Neural crest cell (in vitro differentiated cells): ENCODE measurements at regions not wholly inside any gene's neighbourhood (a gene's known extent, or its start where the extent isn't known, plus 50 kb on each side); places are given as distances from the start of the nearest gene placed in this dataset.

Source experiments
- DNase-seq: peaks from one replicate; pipeline ENCODE4 v3.0.0; 2021; ENCODE audit warnings: low read depth, mixed read lengths, low spot score
- H3K27ac Mint-ChIP-seq: one replicate; pipeline ENCODE4 v1.8.0; 2021; ENCODE audit warnings: mild to moderate bottlenecking, mixed read lengths; ENCODE audit not compliant: unreplicated experiment
- H3K27me3 Mint-ChIP-seq: 2 replicates; pipeline ENCODE4 v1.8.0; 2021; ENCODE audit warnings: low read depth, mild to moderate bottlenecking, mixed read lengths
- H3K36me3 Mint-ChIP-seq: 2 replicates; pipeline ENCODE4 v1.8.0; 2021; ENCODE audit warnings: low read depth, mild to moderate bottlenecking, mixed read lengths
- H3K4me1 Mint-ChIP-seq: 2 replicates; pipeline ENCODE4 v1.8.0; 2021; ENCODE audit warnings: mixed read lengths
- H3K4me3 Mint-ChIP-seq: one replicate; pipeline ENCODE4 v1.8.0; 2021; ENCODE audit warnings: mild to moderate bottlenecking, mixed read lengths
- H3K9me3 Mint-ChIP-seq: 2 replicates; pipeline ENCODE4 v1.8.0; 2021; ENCODE audit warnings: mixed read lengths
- TF ChIP-seq, protein P1 (sequence below): fragments of 200-600 bp; sonication (generic); conservative IDR thresholded peaks from 2 replicates; pipeline ENCODE4 v1.5.0; 2021; ENCODE audit warnings: antibody characterized with exemption, mild to moderate bottlenecking

DNA sequence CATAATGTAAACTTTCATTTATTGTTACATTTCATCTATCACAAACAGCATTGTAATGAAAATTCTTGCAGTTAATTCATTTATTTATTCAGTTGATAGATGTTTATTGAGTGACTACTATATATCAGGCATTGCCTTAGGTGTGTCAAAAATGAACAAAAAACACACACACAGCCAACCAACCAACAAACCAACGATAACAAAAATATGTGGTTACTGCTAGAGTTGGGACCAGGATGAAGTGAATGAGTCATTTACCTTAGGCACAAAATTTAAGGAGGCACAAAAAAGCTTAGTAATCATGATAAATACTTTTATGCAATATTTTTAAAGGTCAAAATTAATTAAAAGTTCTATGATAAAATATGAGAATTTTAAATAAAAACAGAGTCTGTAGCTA is 223.4 kb downstream of the CSNK1G3 start:
- no peaks in the 10 kb centered on the region for H3K4me1 Mint-ChIP-seq
- H3K4me3 Mint-ChIP-seq, result no peak overlapping the region

DNA sequence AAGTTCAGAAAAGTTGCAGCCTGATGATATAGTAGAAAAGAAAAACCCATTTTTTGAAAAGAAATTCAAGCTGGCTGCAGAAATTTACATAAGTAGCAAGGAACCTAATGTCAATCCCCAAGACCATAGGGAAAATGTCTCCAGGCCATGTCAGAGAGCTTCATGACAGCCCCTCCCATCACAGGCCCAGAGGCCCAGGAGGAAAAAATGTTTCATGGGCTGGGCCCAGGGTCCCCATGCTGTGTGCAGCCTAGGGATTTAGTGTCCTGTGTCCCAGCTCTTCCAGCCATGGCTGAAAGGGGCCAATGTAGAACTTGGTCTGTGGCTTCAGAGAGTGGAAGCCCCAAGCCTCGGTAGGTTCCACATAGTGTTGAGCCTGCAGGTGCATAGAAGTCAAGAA is 220.3 kb downstream of the CSNK1G3 start:
- DNase-seq, result no peak
- Mint-ChIP-seq H3K36me3 (peaks cover 39% of the 10 kb centered on the region), H3K4me3 (no peak overlapping the region), H3K27me3 (no peaks in the 10 kb centered on the region), H3K4me1 (no peaks in the 10 kb centered on the region), H3K27ac (no peak overlapping the region), H3K9me3 (peaks cover 40% of the 10 kb centered on the region)
- TF ChIP-seq, protein P1, sequence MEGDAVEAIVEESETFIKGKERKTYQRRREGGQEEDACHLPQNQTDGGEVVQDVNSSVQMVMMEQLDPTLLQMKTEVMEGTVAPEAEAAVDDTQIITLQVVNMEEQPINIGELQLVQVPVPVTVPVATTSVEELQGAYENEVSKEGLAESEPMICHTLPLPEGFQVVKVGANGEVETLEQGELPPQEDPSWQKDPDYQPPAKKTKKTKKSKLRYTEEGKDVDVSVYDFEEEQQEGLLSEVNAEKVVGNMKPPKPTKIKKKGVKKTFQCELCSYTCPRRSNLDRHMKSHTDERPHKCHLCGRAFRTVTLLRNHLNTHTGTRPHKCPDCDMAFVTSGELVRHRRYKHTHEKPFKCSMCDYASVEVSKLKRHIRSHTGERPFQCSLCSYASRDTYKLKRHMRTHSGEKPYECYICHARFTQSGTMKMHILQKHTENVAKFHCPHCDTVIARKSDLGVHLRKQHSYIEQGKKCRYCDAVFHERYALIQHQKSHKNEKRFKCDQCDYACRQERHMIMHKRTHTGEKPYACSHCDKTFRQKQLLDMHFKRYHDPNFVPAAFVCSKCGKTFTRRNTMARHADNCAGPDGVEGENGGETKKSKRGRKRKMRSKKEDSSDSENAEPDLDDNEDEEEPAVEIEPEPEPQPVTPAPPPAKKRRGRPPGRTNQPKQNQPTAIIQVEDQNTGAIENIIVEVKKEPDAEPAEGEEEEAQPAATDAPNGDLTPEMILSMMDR, result no peak

More for the DNA sequence above, 223.4 kb downstream of the CSNK1G3 start:
- TF ChIP-seq, protein P1, result no peak
- Mint-ChIP-seq H3K36me3 (peaks cover 29% of the 10 kb centered on the region), H3K27ac (no peak overlapping the region), H3K27me3 (no peaks in the 10 kb centered on the region), H3K9me3 (peaks cover 23% of the 10 kb centered on the region)
- DNase-seq, result no peak

DNA sequence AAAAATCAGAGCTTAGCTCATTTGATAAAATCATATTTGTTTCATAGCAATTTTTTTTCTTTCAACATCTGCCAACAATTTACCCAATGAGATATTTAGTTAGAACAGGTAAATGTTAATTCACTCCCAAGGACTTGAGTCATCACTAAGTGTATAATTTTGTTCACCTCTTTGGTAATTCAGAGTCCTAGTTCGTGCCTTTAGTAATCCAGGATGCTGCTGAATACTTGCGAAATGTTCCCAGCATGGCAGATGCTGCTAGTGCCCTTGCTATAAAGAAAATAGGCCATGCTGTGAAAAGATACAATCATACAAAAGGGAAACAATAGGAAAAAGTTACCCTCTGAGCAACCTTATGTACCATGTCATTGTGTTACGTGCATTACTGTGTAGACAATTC is 210.5 kb downstream of the CSNK1G3 start:
- H3K27me3 Mint-ChIP-seq, result no peaks in the 10 kb centered on the region
- DNase-seq, result no peak
- TF ChIP-seq, protein P1, result no peak
- peaks cover 16% of the 10 kb centered on the region for H3K9me3 Mint-ChIP-seq
- no peak overlapping the region for H3K27ac Mint-ChIP-seq
- no peaks in the 10 kb centered on the region for H3K4me1 Mint-ChIP-seq
- no peak overlapping the region for H3K4me3 Mint-ChIP-seq
- H3K36me3 Mint-ChIP-seq, result peaks cover 8% of the 10 kb centered on the region

DNA sequence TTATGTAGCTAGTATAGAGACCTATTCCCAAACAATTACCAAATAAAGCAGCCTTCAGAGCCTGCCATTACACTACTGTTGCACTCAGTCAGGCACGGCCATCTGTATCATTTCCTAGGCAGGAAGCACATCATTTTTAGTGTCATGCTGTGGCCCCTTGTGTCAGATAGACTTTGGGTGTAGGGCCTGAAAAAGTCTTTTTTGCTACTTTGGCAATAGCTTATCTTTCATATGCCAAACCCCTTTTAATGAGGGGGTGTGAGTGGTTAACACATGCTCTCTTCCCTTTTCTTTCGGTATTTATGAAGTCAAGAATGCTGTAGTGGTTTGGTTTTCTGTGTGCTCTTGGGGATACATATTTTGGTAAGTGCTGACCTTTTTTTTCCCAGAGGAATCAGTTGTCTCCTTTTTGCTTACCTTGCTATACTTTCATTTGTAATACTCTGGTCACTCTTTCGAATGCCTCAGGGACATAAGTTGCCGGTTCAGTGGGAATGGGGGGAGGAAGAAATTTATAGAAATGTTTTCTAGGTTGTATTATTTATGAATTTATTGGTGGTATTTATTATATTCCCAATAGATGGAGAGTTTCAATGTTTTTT is 209.8 kb downstream of the CSNK1G3 start:
- no peak overlapping the region for H3K27ac Mint-ChIP-seq

DNA sequence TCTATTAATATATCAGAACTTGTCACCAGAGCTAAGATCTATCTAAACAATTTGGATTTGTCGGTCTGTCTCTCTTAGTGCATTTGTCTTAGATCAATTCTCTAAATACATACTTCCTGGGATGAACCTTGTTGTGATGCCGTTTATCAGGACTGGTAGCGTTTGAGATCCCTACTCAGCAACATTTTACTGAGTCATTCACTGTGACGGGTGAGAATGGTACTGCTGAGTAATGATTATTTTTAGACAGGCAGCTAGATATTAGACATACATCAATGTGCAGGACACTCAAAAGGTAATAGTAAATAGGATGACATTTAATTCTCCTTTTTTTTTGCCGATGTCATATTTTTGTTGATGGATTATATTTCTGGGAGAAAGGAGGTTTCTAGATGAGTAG is 209.0 kb downstream of the CSNK1G3 start:
- Mint-ChIP-seq H3K4me1 (no peaks in the 10 kb centered on the region), H3K4me3 (no peak overlapping the region), H3K36me3 (peaks cover 2% of the 10 kb centered on the region), H3K9me3 (peaks cover 6% of the 10 kb centered on the region), H3K27ac (no peak overlapping the region), H3K27me3 (no peaks in the 10 kb centered on the region)
- TF ChIP-seq, protein P1, result no peak
- no peak for DNase-seq

More for the DNA sequence above, 209.8 kb downstream of the CSNK1G3 start:
- peaks cover 5% of the 10 kb centered on the region for H3K36me3 Mint-ChIP-seq
- H3K4me3 Mint-ChIP-seq, result no peak overlapping the region
- TF ChIP-seq, protein P1, result no peak
- no peak for DNase-seq
- H3K27me3 Mint-ChIP-seq, result no peaks in the 10 kb centered on the region
- peaks cover 12% of the 10 kb centered on the region for H3K9me3 Mint-ChIP-seq
- H3K4me1 Mint-ChIP-seq, result no peaks in the 10 kb centered on the region
